ENCODE measurements at regions not wholly inside any gene's neighbourhood (a gene's known extent, or its start where the extent isn't known, plus 50 kb on each side); places are given as distances from the start of the nearest gene placed in this dataset.
"Not testable (repeated sequence)": the region's sequence is repeated elsewhere in the genome, so short reads cannot be mapped to it uniquely, and the experiment has no call there.

DNA sequence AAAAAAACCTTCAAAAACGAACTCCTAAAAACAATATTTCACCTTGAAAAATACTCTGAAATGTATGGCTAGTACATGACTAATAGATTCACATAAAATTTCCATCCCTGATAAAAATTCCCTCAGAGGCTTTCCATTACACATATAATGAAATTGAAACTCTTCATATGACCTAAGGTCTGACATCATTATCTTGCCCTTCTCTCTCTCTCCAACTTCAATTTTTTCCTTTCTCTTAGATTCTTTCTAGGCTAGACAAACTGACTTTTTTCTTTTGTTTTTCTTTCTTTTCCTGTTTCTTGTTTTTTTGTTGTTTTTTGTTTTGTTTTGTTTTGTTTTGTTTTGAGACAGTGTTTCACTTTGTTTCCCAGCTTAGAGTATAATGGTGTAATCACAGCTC, 1220.5 kb downstream of the ROBO2 start:
- Histone ChIP-seq H3K4me1 (no peaks in the 10 kb centered on the region), H3K36me3 (no peaks in the 10 kb centered on the region), H3K9me3 (no peaks in the 10 kb centered on the region), H3K27ac (no peak overlapping the region), H3K27me3 (no peaks in the 10 kb centered on the region), H3K4me3 (no peak overlapping the region)
- DNase-seq, result no peak
- intact Hi-C loops (cut with DNase I; ENCODE audit: low total_unique reads), result no loop called here
- TF ChIP-seq POLR2A (IDR thresholded peaks at IDR 0.05), result no peak
- TF ChIP-seq POLR2AphosphoS5 (IDR thresholded peaks at IDR 0.05), result no peak
- no peak for TF ChIP-seq EP300 (IDR thresholded peaks at IDR 0.05; ENCODE audit: low read depth)
- TF ChIP-seq, protein P1, sequence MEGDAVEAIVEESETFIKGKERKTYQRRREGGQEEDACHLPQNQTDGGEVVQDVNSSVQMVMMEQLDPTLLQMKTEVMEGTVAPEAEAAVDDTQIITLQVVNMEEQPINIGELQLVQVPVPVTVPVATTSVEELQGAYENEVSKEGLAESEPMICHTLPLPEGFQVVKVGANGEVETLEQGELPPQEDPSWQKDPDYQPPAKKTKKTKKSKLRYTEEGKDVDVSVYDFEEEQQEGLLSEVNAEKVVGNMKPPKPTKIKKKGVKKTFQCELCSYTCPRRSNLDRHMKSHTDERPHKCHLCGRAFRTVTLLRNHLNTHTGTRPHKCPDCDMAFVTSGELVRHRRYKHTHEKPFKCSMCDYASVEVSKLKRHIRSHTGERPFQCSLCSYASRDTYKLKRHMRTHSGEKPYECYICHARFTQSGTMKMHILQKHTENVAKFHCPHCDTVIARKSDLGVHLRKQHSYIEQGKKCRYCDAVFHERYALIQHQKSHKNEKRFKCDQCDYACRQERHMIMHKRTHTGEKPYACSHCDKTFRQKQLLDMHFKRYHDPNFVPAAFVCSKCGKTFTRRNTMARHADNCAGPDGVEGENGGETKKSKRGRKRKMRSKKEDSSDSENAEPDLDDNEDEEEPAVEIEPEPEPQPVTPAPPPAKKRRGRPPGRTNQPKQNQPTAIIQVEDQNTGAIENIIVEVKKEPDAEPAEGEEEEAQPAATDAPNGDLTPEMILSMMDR (IDR thresholded peaks at IDR 0.05), result no peak
- in situ Hi-C loops (cut with MboI; ENCODE audit: low pct_ligation_motif_present in 1 of 4, low pct_unique_long_range_greater_than_20kb in 1 of 4, low sequenced_read_pairs in 3 of 4), result no loop called here
- 32 to 70% methylated on average over 1 of the region's 1 CpG for whole genome bisulfite sequencing, 2 donors (ENCODE audit: low coverage in 1 of 2)

DNA sequence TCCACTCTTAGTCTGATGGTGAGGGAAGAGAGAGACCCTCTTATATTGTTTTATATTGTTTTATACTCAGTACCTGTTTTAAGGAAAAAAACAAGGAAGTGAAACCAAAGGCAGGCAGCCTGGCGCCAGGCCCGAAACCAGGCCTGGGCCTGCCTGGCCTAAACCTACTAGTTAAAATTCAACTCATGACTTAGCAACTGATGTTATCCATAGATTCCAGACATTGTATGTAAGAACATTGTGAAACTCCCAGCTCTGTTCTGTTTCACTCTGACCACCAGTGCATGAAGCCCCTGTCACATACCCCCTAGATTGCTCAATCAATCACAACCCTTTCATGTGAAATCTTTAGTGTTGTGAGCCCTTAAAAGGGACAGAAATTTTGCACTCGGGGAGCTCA, 1226.7 kb downstream of the ROBO2 start:
- H3K4me1 ChIP-seq; in situ Hi-C loops (cut with MboI; ENCODE audit: low pct_ligation_motif_present in 1 of 4, low pct_unique_long_range_greater_than_20kb in 1 of 4, low sequenced_read_pairs in 3 of 4); H3K27me3 ChIP-seq; H3K9me3 ChIP-seq; H3K4me3 ChIP-seq; H3K36me3 ChIP-seq; intact Hi-C loops (cut with DNase I; ENCODE audit: low total_unique reads); H3K27ac ChIP-seq; DNase-seq: not testable (repeated sequence)
- 71 to 75% methylated on average over 2 to 3 of the region's 3 CpGs for WGBS, 2 donors (ENCODE audit: low coverage in 1 of 2)

DNA sequence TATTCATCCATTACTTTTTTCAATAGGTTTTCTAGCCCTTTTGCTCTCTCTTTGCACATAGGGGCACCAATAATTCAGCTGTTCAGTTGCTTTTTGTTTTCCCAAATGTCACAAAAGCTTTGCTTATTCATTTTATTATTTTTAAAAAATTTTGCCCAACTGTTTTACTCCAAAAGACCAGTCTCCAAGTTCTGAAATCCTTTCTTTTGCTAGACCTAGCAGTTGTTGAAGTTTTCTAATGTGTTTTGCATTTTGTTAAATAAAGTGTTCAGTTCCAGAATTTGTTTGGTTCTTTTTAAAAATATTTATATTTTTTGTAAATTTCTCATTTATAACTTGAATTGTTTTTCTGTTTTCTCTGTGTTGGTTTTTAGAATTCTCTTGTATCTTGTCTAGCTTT, 1227.3 kb downstream of the ROBO2 start:
- Histone ChIP-seq H3K4me1 (no peaks in the 10 kb centered on the region), H3K27me3 (no peaks in the 10 kb centered on the region), H3K36me3 (no peaks in the 10 kb centered on the region), H3K27ac (no peak overlapping the region), H3K9me3 (no peaks in the 10 kb centered on the region), H3K4me3 (no peak overlapping the region)
- DNase-seq, result no peak
- TF ChIP-seq, protein P1 (IDR thresholded peaks at IDR 0.05), result no peak
- TF ChIP-seq POLR2A (IDR thresholded peaks at IDR 0.05) (no peak), EP300 (IDR thresholded peaks at IDR 0.05; ENCODE audit: low read depth) (no peak), POLR2AphosphoS5 (IDR thresholded peaks at IDR 0.05) (no peak)
- intact Hi-C loops (cut with DNase I; ENCODE audit: low total_unique reads) (no loop called here), in situ Hi-C loops (cut with MboI; ENCODE audit: low pct_ligation_motif_present in 1 of 4, low pct_unique_long_range_greater_than_20kb in 1 of 4, low sequenced_read_pairs in 3 of 4) (no loop called here)

DNA sequence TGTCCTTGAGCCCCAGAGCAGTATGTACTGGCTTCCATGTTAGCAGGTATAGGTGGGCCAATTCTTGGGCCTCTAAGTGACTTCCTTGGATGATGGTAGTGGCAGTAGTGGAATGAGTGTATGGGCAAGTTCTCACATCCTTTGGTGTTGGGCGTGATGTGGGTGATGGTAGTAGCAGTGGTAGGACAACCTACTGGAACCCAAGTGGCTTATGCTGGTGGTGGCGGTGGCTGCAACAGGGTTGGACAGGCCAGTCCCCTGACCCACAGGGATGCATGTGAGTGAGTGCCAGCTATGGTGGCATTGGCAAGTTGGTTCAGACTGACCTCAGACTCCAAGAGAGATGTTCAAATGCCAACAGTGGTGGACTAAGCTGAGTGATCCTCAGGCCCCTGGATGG, 1228.2 kb downstream of the ROBO2 start:
- no peak for DNase-seq
- TF ChIP-seq, protein P1 (IDR thresholded peaks at IDR 0.05), result no peak
- TF ChIP-seq POLR2A (IDR thresholded peaks at IDR 0.05) (no peak), POLR2AphosphoS5 (IDR thresholded peaks at IDR 0.05) (no peak), EP300 (IDR thresholded peaks at IDR 0.05; ENCODE audit: low read depth) (no peak)
- Histone ChIP-seq H3K9me3 (no peaks in the 10 kb centered on the region), H3K27ac (no peak overlapping the region), H3K4me3 (no peak overlapping the region), H3K27me3 (no peaks in the 10 kb centered on the region), H3K36me3 (no peaks in the 10 kb centered on the region), H3K4me1 (no peaks in the 10 kb centered on the region)
- intact Hi-C loops (cut with DNase I; ENCODE audit: low total_unique reads), result no loop called here
- in situ Hi-C loops (cut with MboI; ENCODE audit: low pct_ligation_motif_present in 1 of 4, low pct_unique_long_range_greater_than_20kb in 1 of 4, low sequenced_read_pairs in 3 of 4), result no loop called here
- WGBS, 2 donors (ENCODE audit: low coverage in 1 of 2), result 97% methylated on average over 2 of the region's 2 CpGs; no CpG with 5 or more reads in 1 of the 2 donors

Measured in transverse colon (tissue), 4 donors.